Activated T-helper 1 cell treated with anti-CD3 and anti-CD28 coated beads, Interleukin-12 subunit alpha, Interleukin-12 subunit beta, Interleukin-2, Interleukin-4 antibody, amounts not matched to agents 30 ng/mL and 10 ng/mL and 1 ng/mL, durations not matched to agents 14 hours and 24 hours and 36 hours (primary cell): ENCODE measurements at regions not wholly inside any gene's neighbourhood (a gene's known extent, or its start where the extent isn't known, plus 50 kb on each side); places are given as distances from the start of the nearest gene placed in this dataset.

ENCODE experiments used
- DNase-seq: peaks from one replicate; pipeline ENCODE4 v3.0.0; 2021; ENCODE audit warnings: low spot score
- H3K27ac Mint-ChIP-seq: one replicate; pipeline ENCODE4 v1.8.0; 2021; ENCODE audit warnings: mild to moderate bottlenecking, mixed read lengths
- H3K27me3 Mint-ChIP-seq: one replicate; pipeline ENCODE4 v1.8.0; 2022; ENCODE audit warnings: mild to moderate bottlenecking, moderate library complexity, mixed read lengths; ENCODE audit not compliant: insufficient read depth
- H3K36me3 Mint-ChIP-seq: one replicate; pipeline ENCODE4 v1.8.0; 2021; ENCODE audit warnings: low read depth, mixed read lengths
- H3K4me1 Mint-ChIP-seq: one replicate; pipeline ENCODE4 v1.8.0; 2021; ENCODE audit warnings: low read depth, mixed read lengths
- H3K4me3 Mint-ChIP-seq: one replicate; pipeline ENCODE4 v1.8.0; 2021; ENCODE audit warnings: mild to moderate bottlenecking, moderate library complexity, mixed read lengths
- H3K9me3 Mint-ChIP-seq: one replicate; pipeline ENCODE4 v1.8.0; 2021; ENCODE audit warnings: mixed read lengths
- intact Hi-C: fragments of 100-400 bp; cut with micrococcal nuclease; formaldehyde crosslinking; loops from one replicate; pipeline ENCODE4 v1.15.1; 2024

DNA sequence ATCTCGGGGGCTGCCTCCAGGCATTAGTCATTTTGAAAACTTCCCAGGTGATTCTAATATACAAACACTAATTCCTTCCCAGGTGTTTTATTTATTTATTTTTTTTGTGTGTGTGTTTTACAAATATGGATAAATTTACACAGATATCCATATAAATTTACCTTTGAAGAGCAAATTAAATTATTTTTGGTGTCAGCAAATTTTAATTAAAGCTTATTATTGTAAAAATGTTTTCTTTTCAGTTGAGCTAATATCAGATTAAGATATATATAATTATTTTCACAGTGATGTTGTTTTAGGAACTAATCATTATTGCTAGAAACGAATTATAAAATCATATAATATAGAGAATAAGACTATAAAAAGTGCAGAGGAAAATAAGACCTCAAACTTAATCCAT lies 62.0 kb upstream of the FREM3 start:
- intact Hi-C loops = no loop called here
- Mint-ChIP-seq H3K27me3 (peaks cover 2% of the 10 kb centered on the region), H3K27ac (no peak overlapping the region), H3K4me1 (no peaks in the 10 kb centered on the region), H3K4me3 (no peak overlapping the region), H3K36me3 (no peaks in the 10 kb centered on the region), H3K9me3 (no peaks in the 10 kb centered on the region)
- no peak for DNase-seq
